NK-92 (cell line): ENCODE measurements at regions not wholly inside any gene's neighbourhood (a gene's known extent, or its start where the extent isn't known, plus 50 kb on each side); places are given as distances from the start of the nearest gene placed in this dataset.

Experiments
- DNase-seq: peaks from one replicate; lab custom pipeline; 2025; ENCODE audit not compliant: unreplicated experiment; lab: John Stamatoyannopoulos, UW

DNA sequence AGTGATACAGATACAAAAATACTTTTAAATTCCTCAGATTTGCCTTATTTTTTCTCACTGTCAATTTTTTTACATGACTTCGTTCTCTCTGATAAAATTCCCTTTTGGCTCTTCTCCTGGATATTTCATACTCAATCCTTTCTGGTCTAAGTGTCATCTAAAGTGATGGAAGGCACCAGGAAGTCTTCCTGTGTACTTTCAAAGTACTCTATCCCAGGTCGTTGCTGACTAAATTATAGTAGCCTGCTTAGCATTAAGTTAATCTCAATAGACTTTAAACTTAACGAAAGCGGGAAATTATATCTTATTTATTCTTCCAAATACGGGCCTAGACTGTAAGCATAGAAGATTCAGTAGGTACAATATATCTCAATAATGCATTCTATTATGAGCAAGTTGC lies 67.8 kb downstream of the CASP12 start:
- DNase-seq = no peak

DNA sequence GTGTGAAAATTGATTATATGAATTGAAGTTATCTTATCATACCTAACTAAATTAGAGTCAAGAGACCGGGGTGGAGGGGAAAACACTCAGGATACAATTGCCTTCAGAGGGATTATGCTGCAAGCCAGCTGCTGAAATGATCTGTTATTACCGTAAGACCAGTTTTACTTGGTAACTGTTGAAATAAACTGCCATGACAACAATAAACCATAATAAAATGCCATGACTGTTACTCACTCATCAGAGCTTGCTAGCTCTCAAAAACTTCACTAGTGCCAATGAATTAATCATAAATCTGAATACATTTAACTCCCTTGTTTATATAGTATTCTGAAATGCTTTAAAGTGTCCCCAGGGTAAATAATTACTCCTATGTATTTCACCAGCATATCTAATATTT lies 68.2 kb downstream of the CASP12 start:
- no peak for DNase-seq

DNA sequence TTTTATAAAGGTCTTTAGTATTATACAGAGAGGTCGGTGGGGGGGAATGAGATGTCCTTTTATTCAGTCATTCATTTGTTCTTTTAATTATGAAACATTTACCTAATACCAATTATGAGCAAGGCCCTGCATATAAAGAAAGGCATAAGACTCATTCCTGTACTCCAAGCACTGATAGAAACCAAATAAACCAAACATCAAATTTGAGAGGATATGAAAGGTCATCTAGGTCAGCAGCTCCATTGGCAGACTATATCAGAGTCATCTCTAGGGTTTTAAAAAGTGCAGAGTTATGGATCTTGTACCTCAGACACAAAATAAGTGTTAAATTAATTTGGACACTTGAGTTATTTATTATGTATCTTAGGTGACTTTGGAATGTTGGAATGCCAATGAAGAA lies 71.5 kb downstream of the CASP12 start:
- no peak for DNase-seq

DNA sequence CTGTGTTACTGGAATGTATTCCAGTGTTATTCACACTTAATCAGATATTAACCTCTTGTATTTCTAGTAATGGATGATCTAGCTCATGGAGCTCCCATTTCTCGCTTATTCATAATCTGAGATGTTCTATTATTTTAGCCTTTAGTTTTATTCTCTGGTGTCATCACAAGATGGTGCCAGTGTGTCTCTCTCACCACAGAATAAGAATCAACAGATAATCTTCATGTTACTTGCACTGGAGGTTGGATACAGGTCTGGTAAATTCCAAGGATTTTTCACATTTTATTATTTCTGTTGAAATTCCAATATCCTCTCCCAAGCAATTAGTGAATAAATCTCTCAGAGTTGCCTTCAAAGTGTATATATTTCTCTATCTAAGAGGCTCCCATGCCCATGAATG lies 74.6 kb downstream of the CASP12 start:
- DNase-seq = no peak

DNA sequence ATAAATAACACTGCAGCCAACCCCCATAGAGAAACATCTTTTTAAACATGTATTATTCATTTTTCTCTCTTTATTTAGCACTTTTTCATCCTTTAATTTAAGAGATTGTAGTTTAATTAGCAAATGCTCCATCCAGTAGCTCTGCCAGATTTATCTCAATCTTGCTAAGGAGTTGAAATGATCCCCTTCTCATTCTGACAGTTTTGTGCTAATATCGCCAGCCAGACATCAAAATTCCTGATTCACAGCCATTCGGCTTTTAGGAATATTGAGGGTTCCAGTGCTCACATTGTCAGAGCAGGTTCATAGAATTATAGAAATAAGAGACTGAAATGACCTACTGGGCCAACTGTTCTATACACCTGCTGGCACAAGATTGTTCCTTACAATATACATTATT lies 77.8 kb downstream of the CASP12 start:
- DNase-seq = no peak

DNA sequence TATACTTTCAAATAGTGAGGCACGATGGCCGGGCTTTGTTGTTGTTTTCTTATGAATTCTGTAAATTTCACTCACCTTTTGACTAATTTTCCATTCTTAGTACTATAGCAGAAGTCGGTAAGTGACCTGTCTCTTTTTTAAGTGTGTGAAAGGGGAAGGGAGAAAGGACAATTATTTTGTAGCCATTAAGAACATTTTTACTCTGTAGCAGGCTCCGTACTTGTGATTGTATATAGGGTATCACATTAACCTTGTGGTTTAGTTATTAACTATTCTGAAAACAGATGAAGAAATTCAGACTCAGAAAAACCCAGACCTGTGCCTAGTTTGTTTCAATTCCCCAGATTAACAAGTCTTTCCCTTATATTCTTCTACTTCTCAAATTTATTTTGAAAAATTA lies 78.7 kb downstream of the CASP12 start:
- no peak for DNase-seq

DNA sequence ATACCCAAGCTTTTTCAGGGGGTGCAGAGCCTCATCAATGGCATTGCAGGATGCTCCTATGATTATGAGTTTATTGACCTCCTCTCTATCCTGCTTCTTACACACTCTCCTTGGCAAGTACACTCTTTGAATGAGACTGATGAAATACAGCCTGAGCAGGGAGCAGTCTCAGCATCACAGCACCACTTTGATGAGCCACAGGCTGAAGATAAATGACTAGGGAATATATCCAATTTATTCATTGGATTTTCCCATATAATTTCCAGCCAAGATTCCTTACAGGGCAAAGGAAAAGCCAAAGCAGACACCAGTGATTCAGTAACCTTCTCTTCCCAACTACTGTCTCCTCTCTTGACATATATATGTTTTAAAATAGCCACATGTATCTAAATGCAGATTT lies 79.2 kb downstream of the CASP12 start:
- DNase-seq = no peak

DNA sequence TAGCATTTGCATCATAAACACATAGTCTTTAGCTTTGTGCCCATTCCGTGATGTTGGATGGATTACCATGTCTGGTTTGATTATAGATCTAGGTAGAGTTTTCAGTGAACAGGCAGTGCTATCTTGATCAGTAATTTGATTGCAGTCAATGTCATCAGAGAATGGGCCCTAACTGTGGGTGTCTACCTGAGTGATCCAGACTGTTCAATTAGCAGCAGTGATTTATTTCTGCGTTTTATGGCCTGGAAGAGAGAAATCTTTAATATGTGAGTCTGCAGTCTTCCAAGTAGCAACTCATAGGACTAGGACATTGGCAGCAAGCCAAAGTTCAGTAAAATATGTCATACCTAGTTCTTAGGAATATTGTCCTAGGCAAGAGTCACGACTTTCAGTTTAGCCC lies 80.3 kb downstream of the CASP12 start:
- no peak for DNase-seq

DNA sequence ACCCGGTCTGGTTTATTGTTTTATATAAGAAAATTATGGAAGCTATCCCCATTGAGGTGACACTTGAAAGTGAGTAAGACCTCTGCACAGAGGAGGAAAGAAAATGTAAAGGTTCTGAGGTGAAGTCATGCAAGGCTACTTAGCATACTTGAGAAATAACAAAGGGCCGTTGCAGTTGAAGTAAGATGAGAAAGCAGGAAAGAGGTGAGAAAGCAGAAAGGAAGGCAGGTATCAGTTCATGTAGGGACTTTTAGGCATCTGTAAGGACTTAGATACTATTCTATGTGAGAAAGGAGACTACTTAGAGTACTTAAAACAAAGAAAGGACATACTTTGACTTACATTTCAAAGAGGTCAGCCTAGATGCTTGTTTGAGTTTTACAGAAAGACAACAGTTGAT lies 84.7 kb downstream of the CASP12 start:
- no peak for DNase-seq

DNA sequence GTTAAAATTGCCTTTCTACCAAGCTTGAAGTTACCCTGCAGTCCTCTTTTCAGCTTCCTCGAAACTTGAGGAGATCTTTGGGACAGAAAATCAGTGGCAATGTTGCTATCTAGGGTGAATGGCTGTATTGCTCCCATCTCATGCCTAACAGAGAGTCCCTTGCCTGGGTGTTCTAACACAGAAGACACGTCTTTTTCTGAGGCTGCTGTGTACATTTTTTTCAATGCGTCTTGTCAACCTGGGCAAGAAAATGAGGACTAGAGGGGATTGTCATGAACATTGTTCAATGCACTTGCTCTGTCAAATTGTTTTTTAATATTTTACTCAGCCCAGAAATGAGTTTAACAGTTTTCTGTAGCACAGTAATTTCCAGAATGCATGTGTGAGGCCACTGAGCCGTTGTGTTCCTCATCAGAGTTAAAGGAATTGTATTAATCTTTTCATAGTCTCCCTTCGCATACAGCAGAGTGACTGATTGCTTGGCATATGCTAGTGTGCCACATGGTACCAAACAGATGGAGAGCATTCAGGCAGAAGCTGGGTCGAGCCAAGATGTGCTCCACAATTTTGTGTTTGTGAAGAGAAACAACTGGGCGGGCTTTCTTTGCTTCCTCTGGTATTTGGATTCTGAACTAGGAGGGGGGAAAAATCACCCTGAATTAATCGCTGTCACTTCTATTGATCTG lies 86.0 kb downstream of the CASP12 start:
- DNase-seq = no peak

DNA sequence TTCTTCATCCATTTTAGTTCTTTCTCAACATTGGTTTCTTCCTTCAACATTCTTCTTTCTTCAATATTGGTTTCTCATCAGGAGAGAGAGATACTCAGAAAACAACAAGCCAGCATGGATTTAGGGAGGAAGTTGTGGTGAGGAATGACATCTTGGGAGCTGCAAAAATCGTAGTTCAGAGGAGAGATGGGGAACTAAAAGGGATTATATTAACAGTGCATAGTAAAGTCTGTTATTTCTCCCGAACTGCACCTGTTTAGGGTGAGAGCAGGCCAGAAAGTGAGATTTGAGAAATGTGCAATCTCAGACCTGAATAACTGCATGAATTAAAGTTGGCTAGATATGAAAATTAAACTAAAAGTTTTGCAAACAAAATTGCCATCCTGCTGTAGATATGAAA lies 94.5 kb downstream of the CASP12 start:
- DNase-seq = no peak

DNA sequence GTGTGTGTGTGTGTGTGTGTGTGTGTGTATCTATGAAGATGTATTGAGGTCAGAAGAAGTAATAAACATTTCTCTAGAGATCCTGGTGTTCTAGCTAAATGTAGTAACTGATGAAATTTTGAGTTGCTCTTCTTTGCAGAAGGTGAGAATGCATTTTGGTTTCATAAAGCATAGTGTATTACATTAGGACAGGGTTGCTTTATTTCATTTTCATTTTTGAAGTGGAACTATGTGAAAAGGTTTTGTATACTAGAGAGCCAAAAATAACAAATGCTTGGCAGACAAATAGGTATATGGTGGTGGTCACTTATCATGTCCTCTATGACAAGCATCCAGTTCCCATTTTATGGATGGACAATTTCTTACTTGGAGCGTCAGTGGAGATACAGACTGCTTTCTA lies 99.0 kb downstream of the CASP12 start:
- DNase-seq = no peak

DNA sequence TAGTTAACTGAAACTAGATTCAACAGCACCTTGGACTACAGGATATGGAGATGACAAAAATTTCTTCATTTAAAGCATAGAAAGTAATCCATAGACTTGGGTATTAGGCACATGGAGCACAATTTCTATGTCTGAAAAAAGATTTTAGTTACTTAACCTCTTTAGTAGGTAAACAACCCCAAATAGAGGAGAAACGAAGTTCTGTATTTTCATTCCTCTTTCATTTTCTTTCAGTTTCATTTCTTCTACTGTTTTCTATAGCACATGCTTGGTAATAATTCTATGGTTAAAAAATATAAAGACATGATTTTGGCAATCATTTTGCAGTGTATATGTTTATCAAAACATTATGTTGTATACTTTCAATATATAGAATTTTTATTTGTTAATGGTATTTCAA lies 99.5 kb downstream of the CASP12 start:
- no peak for DNase-seq

DNA sequence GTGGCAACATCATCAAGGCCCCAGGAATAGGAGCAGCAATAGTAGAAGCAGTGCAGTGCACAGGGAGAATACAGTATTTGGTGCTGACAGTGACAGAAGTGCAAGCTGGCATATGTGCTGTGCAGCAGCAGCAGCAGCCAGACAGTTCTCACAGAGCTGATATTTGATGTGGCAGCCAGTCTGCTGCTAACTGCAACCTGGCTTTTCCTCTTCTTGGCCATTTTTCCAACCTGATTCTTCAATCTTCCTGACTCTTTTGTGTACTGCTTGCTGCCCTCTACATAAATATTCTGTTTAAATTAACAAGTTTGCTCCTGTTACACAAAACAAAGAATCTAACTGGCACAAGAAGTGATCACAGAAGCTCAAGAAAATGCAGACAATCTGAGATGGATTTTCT lies 102.0 kb downstream of the CASP12 start:
- no peak for DNase-seq

DNA sequence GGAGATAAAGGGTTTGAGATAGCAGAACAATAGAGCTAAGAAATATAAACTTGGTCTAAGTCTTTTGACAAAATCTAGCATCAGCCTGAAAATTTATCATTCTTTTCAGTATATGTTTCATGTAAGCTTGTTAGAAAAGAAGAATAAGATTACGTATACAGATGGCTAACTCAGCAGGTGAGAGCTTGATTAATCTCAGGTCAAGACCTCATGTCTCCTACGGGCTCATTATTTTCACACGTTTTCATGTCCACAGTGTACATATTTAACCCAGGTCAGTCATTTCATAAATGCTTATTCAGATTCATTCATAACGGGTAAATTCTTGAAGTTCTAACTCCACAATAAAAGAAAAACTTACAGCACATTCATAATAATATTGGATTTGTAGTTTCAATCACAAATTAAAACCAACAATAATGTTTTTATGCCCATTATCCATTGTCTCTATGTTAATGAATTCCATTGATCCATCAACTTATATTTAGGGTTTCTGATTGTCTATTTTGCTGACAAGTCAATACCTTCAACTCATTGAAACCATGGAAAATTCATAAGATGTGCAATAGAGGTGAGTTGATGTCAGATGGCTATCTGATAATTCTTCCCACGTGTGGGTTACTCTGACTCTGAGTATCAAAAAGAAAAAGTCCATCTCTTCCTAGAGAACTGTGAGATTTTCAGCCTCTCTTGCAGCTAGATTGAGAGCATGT lies 102.6 kb downstream of the CASP12 start:
- no peak for DNase-seq

DNA sequence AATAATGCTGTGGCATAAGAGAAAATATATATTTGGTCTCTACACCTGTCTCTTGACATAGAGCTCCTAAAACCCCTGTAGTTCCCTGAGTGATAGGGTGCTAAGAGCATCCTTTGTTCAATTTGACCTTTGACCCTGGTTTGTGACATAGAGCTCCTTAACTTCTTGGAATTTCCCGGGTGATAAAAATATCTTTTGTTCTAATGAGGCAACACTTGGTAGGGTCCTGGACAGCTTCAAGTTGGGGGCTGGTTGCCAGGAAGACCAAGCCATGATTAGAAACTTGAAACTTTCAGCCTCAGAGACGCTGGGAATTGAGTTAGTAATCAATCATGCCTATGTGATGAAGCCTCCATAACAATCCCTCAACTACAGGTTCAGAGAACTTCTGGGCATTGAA lies 105.4 kb downstream of the CASP12 start:
- DNase-seq = no peak

DNA sequence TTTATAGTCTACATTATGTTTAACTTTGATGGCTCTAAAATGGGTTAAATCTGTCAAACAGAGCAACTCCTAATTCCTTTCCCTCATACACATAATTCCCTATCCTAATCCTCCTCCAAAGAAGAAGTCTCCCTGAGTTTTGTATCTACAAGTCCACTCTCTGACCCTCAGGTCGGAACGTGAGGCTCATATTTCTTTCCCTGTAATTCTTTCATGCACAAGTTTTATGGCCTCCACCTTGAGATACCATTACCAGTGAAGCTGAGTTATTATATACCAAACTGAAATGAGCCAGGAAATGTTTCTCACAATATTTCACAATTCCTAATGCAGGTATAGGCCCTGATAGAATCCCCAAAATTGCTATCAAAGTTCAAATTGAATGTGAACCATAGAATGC lies 106.4 kb downstream of the CASP12 start:
- no peak for DNase-seq

DNA sequence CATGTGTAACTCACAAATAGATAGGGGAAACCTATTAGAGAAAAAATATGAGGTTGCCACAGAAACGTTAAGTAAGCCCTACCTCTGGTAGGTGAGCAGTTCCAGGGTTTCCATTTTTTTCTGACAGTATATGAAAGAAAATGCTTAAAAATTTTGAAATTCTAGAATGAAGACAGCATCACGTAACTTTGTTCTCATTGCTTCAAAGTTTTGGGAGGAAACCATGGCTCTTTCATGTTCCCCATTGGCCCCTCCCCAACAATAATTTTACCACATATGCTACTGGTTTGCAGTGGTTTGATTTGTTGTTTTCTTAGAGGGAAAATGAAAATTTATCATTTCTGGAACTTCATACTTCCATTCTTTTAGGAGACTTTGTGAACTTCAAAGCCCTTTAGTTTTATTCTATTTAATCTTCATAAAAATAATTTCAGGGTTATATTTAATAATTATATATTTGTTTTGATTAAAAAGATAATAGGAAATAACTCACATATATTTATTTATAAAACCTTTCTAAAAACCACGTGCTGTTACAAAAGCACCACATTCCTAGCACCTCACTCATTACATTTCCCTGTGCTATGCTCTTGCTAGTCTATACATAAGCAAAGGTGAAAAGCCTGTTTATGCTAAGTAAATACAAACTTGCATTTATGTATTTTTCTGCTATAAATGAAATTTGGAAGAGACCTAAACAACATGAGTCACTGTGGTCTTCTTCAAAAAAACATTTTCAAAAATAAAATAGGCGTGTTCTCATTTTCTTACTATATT lies 113.4 kb downstream of the CASP12 start:
- DNase-seq = no peak

DNA sequence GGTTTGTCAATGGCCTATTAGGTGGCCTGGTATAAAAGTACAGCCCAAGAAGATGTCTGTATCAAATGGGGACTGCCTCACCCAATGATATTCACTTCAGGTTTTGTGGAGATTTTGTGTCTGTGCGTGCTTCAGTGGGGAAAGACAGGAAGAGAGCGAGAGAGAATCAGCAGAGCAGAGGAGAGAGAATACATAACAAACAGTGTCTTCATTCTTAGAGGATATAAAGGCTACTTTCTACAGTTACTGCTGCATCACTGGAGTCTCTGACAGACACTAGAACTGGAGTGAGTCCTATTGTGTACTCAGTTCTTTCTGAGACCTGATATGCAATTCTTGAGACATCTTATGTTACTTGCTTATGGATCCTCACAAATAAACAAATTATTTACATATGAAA lies 115.0 kb downstream of the CASP12 start:
- no peak for DNase-seq

DNA sequence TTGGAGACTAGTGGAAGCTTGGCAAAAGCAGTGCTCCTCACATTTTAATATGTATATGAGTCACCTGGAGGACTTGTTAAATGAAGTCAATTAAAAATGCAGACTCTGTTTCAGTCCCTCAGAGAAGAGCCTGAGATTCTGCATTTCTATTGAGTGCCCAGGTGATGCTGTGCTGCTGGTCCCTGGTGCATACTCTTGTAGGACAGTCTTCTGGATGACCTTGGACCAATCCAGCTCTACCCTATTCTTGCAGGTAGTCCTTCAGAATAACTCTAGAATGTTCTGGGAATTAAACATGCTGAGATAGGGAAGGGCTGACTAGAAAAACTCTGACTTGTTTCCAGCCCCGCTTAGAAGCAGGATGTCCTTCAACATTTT lies 115.9 kb downstream of the CASP12 start:
- DNase-seq = no peak

DNA sequence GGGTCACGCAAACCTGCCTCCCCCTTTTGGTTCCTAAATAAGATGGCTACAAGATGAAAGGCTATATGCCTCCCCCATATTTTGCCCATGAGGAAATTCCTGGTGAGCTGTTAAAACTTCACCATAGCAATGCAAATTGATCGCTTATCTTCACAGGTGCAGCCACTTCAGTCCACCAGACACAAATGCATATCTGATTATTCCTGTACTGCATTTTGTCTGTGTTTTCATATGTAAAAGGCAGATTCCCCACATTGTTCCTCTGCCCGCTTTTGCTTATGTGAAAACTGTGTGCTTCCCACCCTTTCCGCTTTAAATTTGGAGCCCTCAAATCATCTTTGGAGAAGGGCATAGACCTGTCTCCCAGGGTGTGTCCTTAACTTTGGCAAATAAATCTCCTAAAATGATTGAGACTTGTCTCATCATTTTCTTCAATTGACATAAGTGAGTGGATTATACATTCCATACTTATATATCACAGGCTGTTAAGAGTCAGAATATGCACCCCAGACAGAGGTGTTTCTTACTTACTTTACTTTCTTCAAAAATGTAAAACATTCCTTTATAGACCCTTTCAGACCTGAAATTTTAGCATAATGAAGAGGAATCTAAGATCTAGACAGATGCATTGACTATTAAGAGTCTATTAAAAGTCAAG lies 116.4 kb downstream of the CASP12 start:
- no peak for DNase-seq

DNA sequence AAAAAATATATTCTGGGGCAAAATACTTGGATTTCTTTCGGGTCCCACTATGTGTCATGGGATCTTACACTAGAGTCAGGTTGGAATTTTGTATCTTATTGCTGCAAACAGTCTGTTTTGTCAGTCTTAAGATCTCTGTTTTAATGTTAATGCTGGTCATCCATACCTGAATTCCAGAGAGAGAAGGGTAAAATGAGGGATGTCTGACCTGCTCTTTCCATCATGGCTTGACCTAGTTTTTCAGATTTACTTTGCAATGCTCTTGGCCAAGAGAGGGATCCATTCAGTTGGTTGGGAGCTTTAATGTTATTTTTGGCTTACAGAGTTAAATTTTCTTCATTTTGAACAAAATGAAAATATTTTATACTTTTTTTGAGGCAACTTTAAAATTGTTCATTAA lies 117.2 kb downstream of the CASP12 start:
- no peak for DNase-seq
